HPDE6-E6E7 (cell line): ENCODE measurements at regions not wholly inside any gene's neighbourhood (a gene's known extent, or its start where the extent isn't known, plus 50 kb on each side); places are given as distances from the start of the nearest gene placed in this dataset.

Experiments
- DNase-seq: peaks from one replicate; pipeline ENCODE4 v3.0.0; 2011; ENCODE audit warnings: missing footprints; ENCODE audit errors: extremely low spot score

- no peak for DNase-seq
Measured at GRCh38 chr2:120440521-120441350, 94.8 kb downstream of the INHBB start.

DNA sequence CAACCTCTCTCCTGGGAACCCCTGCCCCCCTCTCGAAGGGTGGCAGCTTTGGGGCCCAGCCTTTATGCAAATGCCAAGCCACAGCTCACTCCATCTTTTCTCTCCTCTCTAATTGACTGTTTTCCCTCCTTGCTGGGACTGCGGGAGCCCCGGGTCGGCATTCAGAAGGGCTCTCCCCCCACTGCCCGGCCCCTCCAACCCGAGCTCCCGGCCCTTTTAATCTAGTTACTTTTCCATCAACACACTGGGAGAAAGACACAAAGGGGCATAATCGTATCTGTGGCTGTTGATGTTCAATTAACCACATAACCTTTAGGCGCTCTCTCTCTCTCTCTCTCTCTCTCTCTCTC lies 95.4 kb downstream of the INHBB start:
- no peak for DNase-seq

DNA sequence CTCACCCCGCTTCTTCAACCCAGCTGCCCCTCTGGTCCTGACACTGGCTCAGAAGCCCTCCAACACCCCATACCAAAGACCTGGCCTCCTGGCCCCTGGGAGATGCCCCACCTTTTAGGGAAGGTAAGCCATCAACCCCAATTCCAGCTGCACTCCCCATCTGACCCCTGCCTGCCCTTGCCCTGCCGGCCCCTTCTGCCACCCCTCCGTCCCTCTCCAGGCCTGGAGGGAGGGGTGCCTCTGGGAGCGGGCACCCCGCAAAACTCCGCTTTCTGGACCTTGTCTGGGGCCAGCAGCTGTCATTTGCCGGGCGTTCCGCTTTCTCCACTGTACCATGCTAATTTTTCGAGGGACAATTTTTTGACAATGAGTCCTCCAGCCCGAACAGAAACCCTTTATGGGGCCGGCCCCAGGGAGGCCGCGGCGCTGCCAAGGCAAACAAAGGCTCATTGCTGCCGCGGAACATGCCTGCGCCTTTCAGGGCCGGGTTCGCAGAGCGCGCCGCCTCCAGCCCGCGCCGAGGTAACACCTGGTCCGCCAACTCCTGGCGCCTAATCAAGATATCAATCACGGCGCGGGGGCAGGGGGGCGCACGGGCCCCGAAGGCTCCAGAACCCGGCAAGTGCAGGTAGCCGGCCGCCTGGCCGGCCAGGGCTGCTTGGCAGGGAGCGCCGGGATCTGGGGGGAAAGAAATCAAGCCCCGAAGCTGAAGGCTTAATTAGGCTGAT lies 96.0 kb downstream of the INHBB start:
- DNase-seq = peak; percentile 45

DNA sequence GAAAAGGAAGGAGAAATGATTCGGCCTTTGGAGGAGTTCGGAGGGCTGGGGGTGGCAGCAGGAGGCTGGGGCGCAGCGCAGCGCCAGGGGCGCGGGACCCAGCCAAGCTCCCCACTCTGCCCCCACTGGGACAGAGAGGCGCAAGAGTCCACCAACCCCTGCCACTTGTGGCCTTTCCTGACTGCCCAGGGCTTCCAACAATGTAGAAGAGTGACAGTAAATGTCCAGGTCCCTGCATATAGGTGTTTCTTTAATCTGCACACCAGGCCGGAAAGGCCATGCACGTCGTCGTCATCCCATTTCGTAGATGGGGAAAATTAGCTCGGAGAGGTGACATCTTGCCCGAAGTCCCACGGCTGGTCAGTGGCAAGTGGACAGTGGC lies 96.6 kb downstream of the INHBB start:
- no peak for DNase-seq

DNA sequence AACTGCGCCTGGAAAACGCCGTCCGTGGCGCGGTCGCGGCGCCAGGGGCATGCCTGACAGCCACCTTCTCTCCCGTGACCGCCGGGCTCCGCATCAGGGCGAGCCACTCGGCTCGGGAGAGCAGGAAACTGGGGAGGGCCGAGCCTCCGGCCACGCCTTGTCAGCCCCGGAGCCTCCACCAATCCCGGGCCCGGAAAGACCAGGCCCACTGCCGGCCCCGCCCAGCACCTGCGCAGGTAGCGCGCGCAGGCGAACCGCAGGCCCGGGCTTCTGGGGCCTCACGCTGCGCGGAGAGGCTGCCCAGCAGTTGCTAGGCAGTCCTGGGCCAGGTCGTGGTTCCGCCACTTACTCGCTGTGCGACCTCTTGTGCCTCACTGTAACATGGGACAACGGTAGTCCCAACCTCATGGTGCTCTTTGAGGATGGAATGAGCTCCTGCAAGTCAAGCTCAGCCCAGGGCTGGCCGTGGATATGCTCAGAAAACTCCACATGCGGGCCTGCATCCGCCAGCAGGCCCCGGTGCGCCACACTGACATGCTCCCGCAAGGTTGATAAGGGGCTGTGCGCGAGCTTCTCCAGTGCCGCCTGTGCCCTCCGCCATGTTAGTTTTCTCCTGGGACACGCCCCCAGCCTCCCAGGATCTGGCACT lies 97.1 kb downstream of the INHBB start:
- DNase-seq = peak; percentile 96

- no peak for DNase-seq
Measured at GRCh38 chr2:120443946-120444345, 98.0 kb downstream of the INHBB start.

- no peak for DNase-seq
Measured at GRCh38 chr2:120444691-120445240, 98.8 kb downstream of the INHBB start.

- DNase-seq = no peak
Measured at GRCh38 chr2:120445449-120446143, 99.7 kb downstream of the INHBB start.

GRCh38 chr2:120446236-120447126 lies 100.5 kb downstream of the INHBB start:
- no peak for DNase-seq

- no peak for DNase-seq
Measured at GRCh38 chr2:120447127-120447785, 101.3 kb downstream of the INHBB start.

GRCh38 chr2:120448436-120448835 lies 102.5 kb downstream of the INHBB start:
- no peak for DNase-seq

GRCh38 chr2:120448961-120449810 lies 103.2 kb downstream of the INHBB start:
- DNase-seq = no peak

GRCh38 chr2:120450196-120450820 lies 104.4 kb downstream of the INHBB start:
- no peak for DNase-seq

DNA sequence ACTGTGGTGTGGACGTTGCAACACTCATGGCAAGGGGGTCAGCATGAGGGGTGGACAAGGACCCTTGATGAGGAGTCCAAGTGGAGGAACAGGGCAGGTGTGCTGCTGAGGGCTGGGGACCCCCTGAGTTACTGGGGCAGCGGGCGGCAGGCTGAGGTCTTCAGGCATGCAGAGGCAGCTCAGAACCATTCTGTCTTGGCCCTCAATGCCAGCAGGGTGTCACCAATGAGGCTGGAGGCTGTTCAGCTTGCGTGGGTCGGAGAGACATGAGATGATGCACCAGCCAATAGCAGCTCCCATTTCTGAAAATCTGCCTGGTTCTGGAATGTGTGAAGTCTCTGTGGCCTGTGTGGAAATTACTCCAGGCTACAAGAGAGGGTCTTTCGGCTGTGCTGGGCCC lies 105.4 kb downstream of the INHBB start:
- DNase-seq = no peak

GRCh38 chr2:120452131-120452530 lies 106.2 kb downstream of the INHBB start:
- DNase-seq = no peak

DNA sequence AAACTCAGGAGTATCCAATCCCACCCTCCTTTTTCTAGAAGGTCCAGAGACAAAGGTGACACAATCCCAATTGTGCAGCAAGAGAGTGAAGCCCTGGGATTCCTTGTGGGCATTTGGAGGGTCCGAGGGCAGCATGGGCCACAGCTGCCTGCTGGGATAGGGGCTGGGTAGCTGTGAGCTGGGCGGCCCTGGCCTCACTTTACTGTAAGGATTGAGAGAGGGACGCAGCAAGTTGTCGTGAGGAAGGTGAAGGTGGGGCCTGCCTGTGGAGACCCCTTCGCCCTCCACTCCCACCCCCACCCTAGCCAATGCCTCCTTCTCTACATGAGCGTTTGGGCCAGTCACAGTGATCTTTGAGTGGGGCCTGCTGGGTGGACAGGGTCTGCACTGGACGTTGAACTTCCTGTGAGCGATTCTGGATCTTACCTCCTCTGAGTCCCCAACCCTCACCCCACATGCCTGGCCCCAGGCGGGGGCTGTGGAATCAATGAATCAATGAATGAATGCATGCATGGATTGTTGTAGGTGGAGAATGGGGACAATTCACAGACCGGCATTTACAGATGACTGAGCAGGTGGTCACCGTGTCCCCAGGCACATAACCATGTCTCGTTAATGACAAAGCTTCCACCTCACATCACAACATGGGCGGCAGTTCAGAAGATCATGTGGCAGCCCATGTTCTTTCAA lies 107.2 kb downstream of the INHBB start:
- no peak for DNase-seq

GRCh38 chr2:120453635-120453998 lies 107.7 kb downstream of the INHBB start:
- DNase-seq = no peak

- DNase-seq = no peak
Measured at GRCh38 chr2:120454654-120455385, 108.9 kb downstream of the INHBB start.
